ENCODE measurements at regions not wholly inside any gene's neighbourhood (a gene's known extent, or its start where the extent isn't known, plus 50 kb on each side); places are given as distances from the start of the nearest gene placed in this dataset.

GRCh38 chr10:128867210-128867609 is 599.8 kb upstream of the MGMT start:
- DNase-seq (ENCODE audit: extremely low spot score, unreplicated experiment) = no peak
- Mint-ChIP-seq H3K27ac (no peak overlapping the region), H3K4me1 (ENCODE audit: unreplicated experiment) (peaks cover 13% of the 10 kb centered on the region), H3K4me3 (no peak overlapping the region), H3K9me3 (peaks cover 5% of the 10 kb centered on the region), H3K27me3 (peaks cover 4% of the 10 kb centered on the region), H3K36me3 (no peaks in the 10 kb centered on the region)
- TF ChIP-seq CTCF (conservative IDR thresholded peaks at IDR 0.05) = no peak

GRCh38 chr10:128867819-128868218 is 599.2 kb upstream of the MGMT start:
- no peak overlapping the region for H3K27ac Mint-ChIP-seq
- H3K36me3 Mint-ChIP-seq = no peaks in the 10 kb centered on the region
- H3K27me3 Mint-ChIP-seq = no peaks in the 10 kb centered on the region
- H3K9me3 Mint-ChIP-seq = peaks cover 5% of the 10 kb centered on the region
- no peak for TF ChIP-seq CTCF (conservative IDR thresholded peaks at IDR 0.05)
- peaks cover 13% of the 10 kb centered on the region for H3K4me1 Mint-ChIP-seq (ENCODE audit: unreplicated experiment)
- DNase-seq (ENCODE audit: extremely low spot score, unreplicated experiment) = peak; percentile 32
- no peak overlapping the region for H3K4me3 Mint-ChIP-seq

- Mint-ChIP-seq H3K36me3 (no peaks in the 10 kb centered on the region), H3K4me3 (no peak overlapping the region), H3K27me3 (no peaks in the 10 kb centered on the region), H3K4me1 (ENCODE audit: unreplicated experiment) (peaks cover 13% of the 10 kb centered on the region), H3K9me3 (peaks cover 5% of the 10 kb centered on the region), H3K27ac (no peak overlapping the region)
- DNase-seq (ENCODE audit: extremely low spot score, unreplicated experiment) = peak; percentile 37
- TF ChIP-seq CTCF (conservative IDR thresholded peaks at IDR 0.05) = no peak
These were observed 598.6 kb upstream of the MGMT start for GRCh38 chr10:128868481-128868880.

- no peak for TF ChIP-seq CTCF (conservative IDR thresholded peaks at IDR 0.05)
- Mint-ChIP-seq H3K9me3 (peaks cover 5% of the 10 kb centered on the region), H3K4me1 (ENCODE audit: unreplicated experiment) (peaks cover 13% of the 10 kb centered on the region), H3K27ac (no peak overlapping the region), H3K36me3 (no peaks in the 10 kb centered on the region), H3K4me3 (no peak overlapping the region), H3K27me3 (no peaks in the 10 kb centered on the region)
- DNase-seq (ENCODE audit: extremely low spot score, unreplicated experiment) = peak; percentile 32
These were observed 597.8 kb upstream of the MGMT start for GRCh38 chr10:128869101-128869749.

GRCh38 chr10:128870830-128871597 is 596.0 kb upstream of the MGMT start:
- Mint-ChIP-seq H3K27me3 (no peaks in the 10 kb centered on the region), H3K36me3 (no peaks in the 10 kb centered on the region), H3K4me3 (no peak overlapping the region), H3K27ac (no peak overlapping the region), H3K9me3 (peaks cover 5% of the 10 kb centered on the region), H3K4me1 (ENCODE audit: unreplicated experiment) (peaks cover 10% of the 10 kb centered on the region)
- DNase-seq (ENCODE audit: extremely low spot score, unreplicated experiment) = peak; percentile 53
- no peak for TF ChIP-seq CTCF (conservative IDR thresholded peaks at IDR 0.05)

Data from type B pancreatic cell (in vitro differentiated cells).